ENCODE measurements at regions not wholly inside any gene's neighbourhood (a gene's known extent, or its start where the extent isn't known, plus 50 kb on each side); places are given as distances from the start of the nearest gene placed in this dataset.

DNA sequence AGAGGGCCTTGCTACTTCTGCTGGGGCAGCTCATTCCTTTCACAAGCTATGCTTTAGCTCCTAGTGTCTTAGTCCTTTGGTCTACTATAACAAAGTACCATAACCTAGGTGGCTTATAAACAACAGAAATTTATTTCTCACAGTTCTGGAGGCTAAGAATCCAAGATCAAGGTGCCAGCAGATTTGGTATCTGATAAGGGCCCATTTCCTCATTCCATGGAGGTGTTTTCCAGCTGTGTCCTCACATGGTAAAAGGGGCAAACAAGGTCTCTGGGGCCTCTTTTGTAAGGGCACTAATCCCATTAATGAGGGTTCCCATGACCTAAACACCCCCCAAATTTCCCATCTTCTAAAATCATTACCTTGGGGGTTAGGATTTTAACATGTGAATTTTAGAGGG lies 57.9 kb upstream of the LRCH1 start (continued):
- TF ChIP-seq, protein P1, sequence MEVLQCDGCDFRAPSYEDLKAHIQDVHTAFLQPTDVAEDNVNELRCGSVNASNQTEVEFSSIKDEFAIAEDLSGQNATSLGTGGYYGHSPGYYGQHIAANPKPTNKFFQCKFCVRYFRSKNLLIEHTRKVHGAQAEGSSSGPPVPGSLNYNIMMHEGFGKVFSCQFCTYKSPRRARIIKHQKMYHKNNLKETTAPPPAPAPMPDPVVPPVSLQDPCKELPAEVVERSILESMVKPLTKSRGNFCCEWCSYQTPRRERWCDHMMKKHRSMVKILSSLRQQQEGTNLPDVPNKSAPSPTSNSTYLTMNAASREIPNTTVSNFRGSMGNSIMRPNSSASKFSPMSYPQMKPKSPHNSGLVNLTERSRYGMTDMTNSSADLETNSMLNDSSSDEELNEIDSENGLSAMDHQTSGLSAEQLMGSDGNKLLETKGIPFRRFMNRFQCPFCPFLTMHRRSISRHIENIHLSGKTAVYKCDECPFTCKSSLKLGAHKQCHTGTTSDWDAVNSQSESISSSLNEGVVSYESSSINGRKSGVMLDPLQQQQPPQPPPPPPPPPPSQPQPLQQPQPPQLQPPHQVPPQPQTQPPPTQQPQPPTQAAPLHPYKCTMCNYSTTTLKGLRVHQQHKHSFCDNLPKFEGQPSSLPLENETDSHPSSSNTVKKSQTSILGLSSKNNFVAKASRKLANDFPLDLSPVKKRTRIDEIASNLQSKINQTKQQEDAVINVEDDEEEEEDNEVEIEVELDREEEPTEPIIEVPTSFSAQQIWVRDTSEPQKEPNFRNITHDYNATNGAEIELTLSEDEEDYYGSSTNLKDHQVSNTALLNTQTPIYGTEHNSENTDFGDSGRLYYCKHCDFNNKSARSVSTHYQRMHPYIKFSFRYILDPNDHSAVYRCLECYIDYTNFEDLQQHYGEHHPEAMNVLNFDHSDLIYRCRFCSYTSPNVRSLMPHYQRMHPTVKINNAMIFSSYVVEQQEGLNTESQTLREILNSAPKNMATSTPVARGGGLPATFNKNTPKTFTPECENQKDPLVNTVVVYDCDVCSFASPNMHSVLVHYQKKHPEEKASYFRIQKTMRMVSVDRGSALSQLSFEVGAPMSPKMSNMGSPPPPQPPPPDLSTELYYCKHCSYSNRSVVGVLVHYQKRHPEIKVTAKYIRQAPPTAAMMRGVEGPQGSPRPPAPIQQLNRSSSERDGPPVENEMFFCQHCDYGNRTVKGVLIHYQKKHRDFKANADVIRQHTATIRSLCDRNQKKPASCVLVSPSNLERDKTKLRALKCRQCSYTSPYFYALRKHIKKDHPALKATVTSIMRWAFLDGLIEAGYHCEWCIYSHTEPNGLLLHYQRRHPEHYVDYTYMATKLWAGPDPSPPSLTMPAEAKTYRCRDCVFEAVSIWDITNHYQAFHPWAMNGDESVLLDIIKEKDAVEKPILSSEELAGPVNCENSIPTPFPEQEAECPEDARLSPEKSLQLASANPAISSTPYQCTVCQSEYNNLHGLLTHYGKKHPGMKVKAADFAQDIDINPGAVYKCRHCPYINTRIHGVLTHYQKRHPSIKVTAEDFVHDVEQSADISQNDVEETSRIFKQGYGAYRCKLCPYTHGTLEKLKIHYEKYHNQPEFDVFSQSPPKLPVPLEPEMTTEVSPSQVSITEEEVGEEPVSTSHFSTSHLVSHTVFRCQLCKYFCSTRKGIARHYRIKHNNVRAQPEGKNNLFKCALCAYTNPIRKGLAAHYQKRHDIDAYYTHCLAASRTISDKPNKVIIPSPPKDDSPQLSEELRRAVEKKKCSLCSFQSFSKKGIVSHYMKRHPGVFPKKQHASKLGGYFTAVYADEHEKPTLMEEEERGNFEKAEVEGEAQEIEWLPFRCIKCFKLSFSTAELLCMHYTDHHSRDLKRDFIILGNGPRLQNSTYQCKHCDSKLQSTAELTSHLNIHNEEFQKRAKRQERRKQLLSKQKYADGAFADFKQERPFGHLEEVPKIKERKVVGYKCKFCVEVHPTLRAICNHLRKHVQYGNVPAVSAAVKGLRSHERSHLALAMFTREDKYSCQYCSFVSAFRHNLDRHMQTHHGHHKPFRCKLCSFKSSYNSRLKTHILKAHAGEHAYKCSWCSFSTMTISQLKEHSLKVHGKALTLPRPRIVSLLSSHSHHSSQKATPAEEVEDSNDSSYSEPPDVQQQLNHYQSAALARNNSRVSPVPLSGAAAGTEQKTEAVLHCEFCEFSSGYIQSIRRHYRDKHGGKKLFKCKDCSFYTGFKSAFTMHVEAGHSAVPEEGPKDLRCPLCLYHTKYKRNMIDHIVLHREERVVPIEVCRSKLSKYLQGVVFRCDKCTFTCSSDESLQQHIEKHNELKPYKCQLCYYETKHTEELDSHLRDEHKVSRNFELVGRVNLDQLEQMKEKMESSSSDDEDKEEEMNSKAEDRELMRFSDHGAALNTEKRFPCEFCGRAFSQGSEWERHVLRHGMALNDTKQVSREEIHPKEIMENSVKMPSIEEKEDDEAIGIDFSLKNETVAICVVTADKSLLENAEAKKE (CRISPR knock-in tag; IDR thresholded peaks at IDR 0.05) = no peak
- TF ChIP-seq, protein P2, sequence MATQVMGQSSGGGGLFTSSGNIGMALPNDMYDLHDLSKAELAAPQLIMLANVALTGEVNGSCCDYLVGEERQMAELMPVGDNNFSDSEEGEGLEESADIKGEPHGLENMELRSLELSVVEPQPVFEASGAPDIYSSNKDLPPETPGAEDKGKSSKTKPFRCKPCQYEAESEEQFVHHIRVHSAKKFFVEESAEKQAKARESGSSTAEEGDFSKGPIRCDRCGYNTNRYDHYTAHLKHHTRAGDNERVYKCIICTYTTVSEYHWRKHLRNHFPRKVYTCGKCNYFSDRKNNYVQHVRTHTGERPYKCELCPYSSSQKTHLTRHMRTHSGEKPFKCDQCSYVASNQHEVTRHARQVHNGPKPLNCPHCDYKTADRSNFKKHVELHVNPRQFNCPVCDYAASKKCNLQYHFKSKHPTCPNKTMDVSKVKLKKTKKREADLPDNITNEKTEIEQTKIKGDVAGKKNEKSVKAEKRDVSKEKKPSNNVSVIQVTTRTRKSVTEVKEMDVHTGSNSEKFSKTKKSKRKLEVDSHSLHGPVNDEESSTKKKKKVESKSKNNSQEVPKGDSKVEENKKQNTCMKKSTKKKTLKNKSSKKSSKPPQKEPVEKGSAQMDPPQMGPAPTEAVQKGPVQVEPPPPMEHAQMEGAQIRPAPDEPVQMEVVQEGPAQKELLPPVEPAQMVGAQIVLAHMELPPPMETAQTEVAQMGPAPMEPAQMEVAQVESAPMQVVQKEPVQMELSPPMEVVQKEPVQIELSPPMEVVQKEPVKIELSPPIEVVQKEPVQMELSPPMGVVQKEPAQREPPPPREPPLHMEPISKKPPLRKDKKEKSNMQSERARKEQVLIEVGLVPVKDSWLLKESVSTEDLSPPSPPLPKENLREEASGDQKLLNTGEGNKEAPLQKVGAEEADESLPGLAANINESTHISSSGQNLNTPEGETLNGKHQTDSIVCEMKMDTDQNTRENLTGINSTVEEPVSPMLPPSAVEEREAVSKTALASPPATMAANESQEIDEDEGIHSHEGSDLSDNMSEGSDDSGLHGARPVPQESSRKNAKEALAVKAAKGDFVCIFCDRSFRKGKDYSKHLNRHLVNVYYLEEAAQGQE (IDR thresholded peaks at IDR 0.05; ENCODE audit: unreplicated experiment) = no peak
- TF ChIP-seq, protein P3, sequence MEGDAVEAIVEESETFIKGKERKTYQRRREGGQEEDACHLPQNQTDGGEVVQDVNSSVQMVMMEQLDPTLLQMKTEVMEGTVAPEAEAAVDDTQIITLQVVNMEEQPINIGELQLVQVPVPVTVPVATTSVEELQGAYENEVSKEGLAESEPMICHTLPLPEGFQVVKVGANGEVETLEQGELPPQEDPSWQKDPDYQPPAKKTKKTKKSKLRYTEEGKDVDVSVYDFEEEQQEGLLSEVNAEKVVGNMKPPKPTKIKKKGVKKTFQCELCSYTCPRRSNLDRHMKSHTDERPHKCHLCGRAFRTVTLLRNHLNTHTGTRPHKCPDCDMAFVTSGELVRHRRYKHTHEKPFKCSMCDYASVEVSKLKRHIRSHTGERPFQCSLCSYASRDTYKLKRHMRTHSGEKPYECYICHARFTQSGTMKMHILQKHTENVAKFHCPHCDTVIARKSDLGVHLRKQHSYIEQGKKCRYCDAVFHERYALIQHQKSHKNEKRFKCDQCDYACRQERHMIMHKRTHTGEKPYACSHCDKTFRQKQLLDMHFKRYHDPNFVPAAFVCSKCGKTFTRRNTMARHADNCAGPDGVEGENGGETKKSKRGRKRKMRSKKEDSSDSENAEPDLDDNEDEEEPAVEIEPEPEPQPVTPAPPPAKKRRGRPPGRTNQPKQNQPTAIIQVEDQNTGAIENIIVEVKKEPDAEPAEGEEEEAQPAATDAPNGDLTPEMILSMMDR (conservative IDR thresholded peaks at IDR 0.05; ENCODE audit: low read depth in 2 of 2) = no peak
- no peak for TF ChIP-seq JUNB (IDR thresholded peaks at IDR 0.05; ENCODE audit: unreplicated experiment)
